H9 (cell line): ENCODE measurements at regions not wholly inside any gene's neighbourhood (a gene's known extent, or its start where the extent isn't known, plus 50 kb on each side); places are given as distances from the start of the nearest gene placed in this dataset.

Experiments used
- DNase-seq: peaks from one replicate; pipeline ENCODE4 v3.0.0-alpha.2; 2017
- H2AFZ ChIP-seq: one replicate; pipeline ENCODE4 v1.6.1; 2013; ENCODE audit warnings: mild to moderate bottlenecking, low read length, control low read depth, moderate library complexity
- H2AK5ac ChIP-seq: 2 replicates; pipeline ENCODE4 v1.6.1; 2013; ENCODE audit warnings: low read length, control low read depth, mixed read lengths; ENCODE audit not compliant: insufficient read length
- H2BK120ac ChIP-seq: one replicate; pipeline ENCODE4 v1.6.1; 2013; ENCODE audit warnings: low read depth, mild to moderate bottlenecking, low read length, control low read depth, inconsistent platforms; ENCODE audit not compliant: poor library complexity, severe bottlenecking
- H2BK12ac ChIP-seq: 2 replicates; pipeline ENCODE4 v1.6.1; 2013; ENCODE audit warnings: low read length, control low read depth, mixed read lengths, low read depth; ENCODE audit not compliant: insufficient read length
- H2BK15ac ChIP-seq: 2 replicates; pipeline ENCODE4 v1.6.1; 2013; ENCODE audit warnings: low read depth, low read length, control low read depth
- H2BK20ac ChIP-seq: one replicate; pipeline ENCODE4 v1.6.1; 2013; ENCODE audit warnings: low read depth, mild to moderate bottlenecking, low read length, control low read depth, inconsistent platforms; ENCODE audit not compliant: poor library complexity, severe bottlenecking
- H2BK5ac ChIP-seq: 2 replicates; pipeline ENCODE4 v1.6.1; 2013; ENCODE audit warnings: low read length, control low read depth, mixed read lengths; ENCODE audit not compliant: insufficient read length
- H3K14ac ChIP-seq: 2 replicates; pipeline ENCODE4 v1.6.1; 2013; ENCODE audit warnings: low read length, control low read depth; ENCODE audit not compliant: insufficient read depth
- H3K18ac ChIP-seq: 2 replicates; pipeline ENCODE4 v1.6.1; 2013; ENCODE audit warnings: low read depth, mild to moderate bottlenecking, mixed read lengths, low read length, control low read depth; ENCODE audit not compliant: insufficient read length
- H3K23ac ChIP-seq: 2 replicates; pipeline ENCODE4 v1.6.1; 2013; ENCODE audit warnings: low read length, control low read depth, mixed read lengths, low read depth; ENCODE audit not compliant: insufficient read length
- H3K23me2 ChIP-seq: 2 replicates; pipeline ENCODE4 v1.6.1; 2013; ENCODE audit warnings: low read depth, mild to moderate bottlenecking, mixed read lengths, low read length, control low read depth; ENCODE audit not compliant: insufficient read length, poor library complexity, severe bottlenecking
- H3K27ac ChIP-seq: 2 replicates; pipeline ENCODE4 v1.5.1; 2013; ENCODE audit warnings: low read length, control low read depth, mixed read lengths, low read depth; ENCODE audit not compliant: insufficient read length
- H3K27me3 ChIP-seq: 2 replicates; pipeline ENCODE4 v1.6.1; 2013; ENCODE audit warnings: low read length, control low read depth, inconsistent platforms; ENCODE audit not compliant: insufficient read depth
- H3K4ac ChIP-seq: 2 replicates; pipeline ENCODE4 v1.6.1; 2013; ENCODE audit warnings: low read depth, mild to moderate bottlenecking, control low read depth, inconsistent platforms, low read length, moderate library complexity
- H3K4me1 ChIP-seq: 2 replicates; pipeline ENCODE4 v1.6.1; 2013; ENCODE audit warnings: low read length, control low read depth, inconsistent platforms; ENCODE audit not compliant: insufficient read depth
- H3K4me2 ChIP-seq: 2 replicates; pipeline ENCODE4 v1.6.1; 2013; ENCODE audit warnings: low read length, control low read depth, mixed read lengths; ENCODE audit not compliant: insufficient read length, insufficient read depth
- H3K56ac ChIP-seq: 2 replicates; pipeline ENCODE4 v1.6.1; 2013; ENCODE audit warnings: low read depth, mild to moderate bottlenecking, mixed read lengths, low read length, control low read depth; ENCODE audit not compliant: insufficient read length
- H3K79me1 ChIP-seq: 2 replicates; pipeline ENCODE4 v1.6.1; 2013; ENCODE audit warnings: low read depth, mild to moderate bottlenecking, moderate library complexity, low read length, control low read depth, inconsistent platforms; ENCODE audit not compliant: insufficient read depth, poor library complexity, severe bottlenecking
- H3K79me2 ChIP-seq: 2 replicates; pipeline ENCODE4 v1.6.1; 2013; ENCODE audit warnings: low read length, control low read depth, inconsistent platforms; ENCODE audit not compliant: insufficient read depth
- H3K9ac ChIP-seq: 2 replicates; pipeline ENCODE4 v1.6.1; 2013; ENCODE audit warnings: low read length, control low read depth, mixed read lengths; ENCODE audit not compliant: insufficient read length; ENCODE audit errors: extremely low read depth
- H3K9me3 ChIP-seq: one replicate; pipeline ENCODE4 v1.6.1; 2013; ENCODE audit warnings: low read depth, low read length, inconsistent platforms; ENCODE audit not compliant: control insufficient read depth
- H3T11ph ChIP-seq: one replicate; pipeline ENCODE4 v1.6.1; 2013; ENCODE audit warnings: mild to moderate bottlenecking, low read length, control low read depth, inconsistent platforms
- H4K20me1 ChIP-seq: one replicate; pipeline ENCODE4 v1.6.1; 2013; ENCODE audit not compliant: control insufficient read depth, insufficient read length, insufficient read depth
- H4K5ac ChIP-seq: 2 replicates; pipeline ENCODE4 v1.6.1; 2013; ENCODE audit warnings: low read depth, mild to moderate bottlenecking, mixed read lengths, low read length, control low read depth; ENCODE audit not compliant: insufficient read length
- H4K8ac ChIP-seq: replicated peaks from 2 replicates; pipeline ENCODE4 v1.6.1; 2013; ENCODE audit warnings: low read length, control low read depth, mixed read lengths, low read depth; ENCODE audit not compliant: insufficient read length
- H4K91ac ChIP-seq: 2 replicates; pipeline ENCODE4 v1.6.1; 2013; ENCODE audit warnings: low read depth, mild to moderate bottlenecking, moderate library complexity, mixed read lengths, low read length, control low read depth; ENCODE audit not compliant: insufficient read length
- H3K27ac Mint-ChIP-seq, 3 experiments: 2 replicates in 2 of 3; 3 replicates in 1 of 3; pipeline ENCODE4 v1.8.0; 2020 to 2021; ENCODE audit warnings: mixed read lengths in 3 of 3, mild to moderate bottlenecking in 1 of 3, moderate library complexity in 1 of 3
- H3K27me3 Mint-ChIP-seq: 2 replicates; pipeline ENCODE4 v1.8.0; 2021; ENCODE audit warnings: low read depth, mild to moderate bottlenecking, moderate library complexity, mixed read lengths
- H3K36me3 Mint-ChIP-seq, 3 experiments: 2 replicates in 2 of 3; 3 replicates in 1 of 3; pipeline ENCODE4 v1.8.0; 2020 to 2021; ENCODE audit warnings: low read depth in 3 of 3, mixed read lengths in 3 of 3; ENCODE audit not compliant: insufficient read depth in 1 of 3
- H3K4me1 Mint-ChIP-seq, 2 experiments: 2 replicates each; pipeline ENCODE4 v1.8.0; 2020; ENCODE audit warnings: mixed read lengths in 2 of 2
- H3K4me3 Mint-ChIP-seq, 2 experiments: 2 replicates in 1 of 2; 3 replicates in 1 of 2; pipeline ENCODE4 v1.8.0; 2020 to 2021; ENCODE audit warnings: mild to moderate bottlenecking in 2 of 2, mixed read lengths in 2 of 2, moderate library complexity in 1 of 2
- H3K9me3 Mint-ChIP-seq, 2 experiments: 2 replicates in 1 of 2; 3 replicates in 1 of 2; pipeline ENCODE4 v1.8.0; 2020; ENCODE audit warnings: mild to moderate bottlenecking in 2 of 2, mixed read lengths in 2 of 2, moderate library complexity in 1 of 2
- CTCF ChIP-seq: fragments of 200-600 bp; sonication (generic); conservative IDR thresholded peaks from 3 replicates; pipeline ENCODE4 v1.8.0; 2021; ENCODE audit warnings: antibody characterized with exemption, mild to moderate bottlenecking

- no peak overlapping the region for H3K4me2 ChIP-seq
- H3K56ac ChIP-seq, result no peak overlapping the region
- no peak overlapping the region for H2BK20ac ChIP-seq
- no peak overlapping the region for H3K18ac ChIP-seq
- no peak overlapping the region for H3K14ac ChIP-seq
- no peak overlapping the region for H2BK5ac ChIP-seq
- H2BK12ac ChIP-seq, result no peak overlapping the region
- TF ChIP-seq CTCF, result no peak
- no peak overlapping the region for H3K9ac ChIP-seq
- H4K5ac ChIP-seq, result no peak overlapping the region
- no peaks in the 10 kb centered on the region for H3K4me1 ChIP-seq
- H4K20me1 ChIP-seq, result no peaks in the 10 kb centered on the region
- no peak overlapping the region for H2BK15ac ChIP-seq
- no peak overlapping the region for H4K8ac ChIP-seq
- H3K79me2 ChIP-seq, result no peaks in the 10 kb centered on the region
- no peak overlapping the region for H2BK120ac ChIP-seq
- H3K23me2 ChIP-seq, result no peaks in the 10 kb centered on the region
- no peak overlapping the region for H3T11ph ChIP-seq
- Mint-ChIP-seq H3K27ac (peak overlapping the region in 1 of 3 experiments; percentile 34; a peak in 2 of 7 replicates), H3K9me3 (peaks cover 8 to 9% of the 10 kb centered on the region in 2 experiments), H3K4me1 (0 out of 4 replicates have a peak, but pooled peaks cover 0 to 2% of the 10 kb centered on the region in 2 experiments), H3K4me3 (no peak overlapping the region), H3K36me3 (peaks cover 0 to 8% (median under 1%) of the 10 kb centered on the region in 3 experiments; a peak in 4 of 7 replicates), H3K27me3 (no peaks in the 10 kb centered on the region)
- no peaks in the 10 kb centered on the region for H3K27me3 ChIP-seq
- no peak overlapping the region for H4K91ac ChIP-seq
- H3K23ac ChIP-seq, result no peak overlapping the region
- H2AK5ac ChIP-seq, result no peak overlapping the region
- peaks cover 4% of the 10 kb centered on the region for H3K9me3 ChIP-seq
- no peak for DNase-seq
- H3K4ac ChIP-seq, result no peak overlapping the region
- H2AFZ ChIP-seq, result no peak overlapping the region
- no peak overlapping the region for H3K27ac ChIP-seq
- H3K79me1 ChIP-seq, result no peaks in the 10 kb centered on the region
Measured at GRCh38 chr5:8491254-8491653, 622.3 kb downstream of the MTRR start.
